Glutamatergic neuron (in vitro differentiated cells): ENCODE measurements at regions not wholly inside any gene's neighbourhood (a gene's known extent, or its start where the extent isn't known, plus 50 kb on each side); places are given as distances from the start of the nearest gene placed in this dataset.

Experiments
- DNase-seq: peaks from one replicate; pipeline ENCODE4 v3.0.0; 2022
- H3K27ac Mint-ChIP-seq: one replicate; pipeline ENCODE4 v1.8.0; 2020; ENCODE audit warnings: mild to moderate bottlenecking, mixed read lengths, inconsistent platforms; ENCODE audit not compliant: unreplicated experiment
- H3K27me3 Mint-ChIP-seq: one replicate; pipeline ENCODE4 v1.8.0; 2020; ENCODE audit warnings: mild to moderate bottlenecking, moderate library complexity, mixed read lengths, inconsistent platforms; ENCODE audit not compliant: unreplicated experiment
- H3K36me3 Mint-ChIP-seq: one replicate; pipeline ENCODE4 v1.8.0; 2020; ENCODE audit warnings: mild to moderate bottlenecking, mixed read lengths, inconsistent platforms; ENCODE audit not compliant: unreplicated experiment
- H3K4me1 Mint-ChIP-seq: one replicate; pipeline ENCODE4 v1.8.0; 2020; ENCODE audit warnings: mild to moderate bottlenecking, low read depth, mixed read lengths, inconsistent platforms; ENCODE audit not compliant: unreplicated experiment
- H3K4me3 Mint-ChIP-seq: one replicate; pipeline ENCODE4 v1.8.0; 2020; ENCODE audit warnings: mild to moderate bottlenecking, mixed read lengths, inconsistent platforms; ENCODE audit not compliant: unreplicated experiment
- H3K9me3 Mint-ChIP-seq: one replicate; pipeline ENCODE4 v1.8.0; 2020; ENCODE audit warnings: mild to moderate bottlenecking, moderate library complexity, mixed read lengths, inconsistent platforms; ENCODE audit not compliant: unreplicated experiment
- CTCF ChIP-seq: fragments of 200-600 bp; sonication (generic); IDR thresholded peaks from one replicate; pipeline ENCODE4 v1.5.0; 2021; ENCODE audit not compliant: partially characterized antibody, unreplicated experiment

DNA sequence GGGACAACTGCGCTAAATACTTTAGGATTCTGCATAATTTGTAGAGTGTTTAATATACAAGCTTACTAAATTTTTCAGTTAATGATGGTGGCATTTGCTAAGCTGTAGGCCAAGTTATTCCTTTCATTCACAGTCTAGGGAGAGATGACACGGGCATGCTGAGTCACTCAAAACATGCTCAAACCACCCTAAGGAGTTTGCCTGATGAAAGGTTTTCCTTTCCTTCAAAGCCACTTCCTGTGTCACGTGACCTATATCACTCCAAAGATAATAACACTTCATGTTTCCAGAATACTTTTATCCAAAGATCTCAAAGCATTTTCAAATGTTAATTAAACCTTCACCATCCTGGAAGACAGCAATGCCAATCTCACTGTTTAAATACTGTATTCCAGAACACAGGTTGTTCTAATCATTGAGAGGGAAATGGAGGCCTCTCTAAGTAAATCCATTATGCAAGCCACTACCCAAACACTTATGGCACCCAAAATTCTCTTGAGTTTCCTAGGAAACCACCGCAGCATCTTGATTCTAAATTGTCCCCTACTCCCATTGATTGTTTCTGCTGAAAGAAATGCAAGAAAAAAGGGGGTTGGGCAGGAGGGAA is 207.0 kb upstream of the CDKN3 start:
- no peak for TF ChIP-seq CTCF
- H3K9me3 Mint-ChIP-seq = peaks cover 1% of the 10 kb centered on the region
- H3K4me1 Mint-ChIP-seq = peaks cover 11% of the 10 kb centered on the region
- H3K4me3 Mint-ChIP-seq = no peak overlapping the region
- H3K36me3 Mint-ChIP-seq = no peaks in the 10 kb centered on the region
- DNase-seq = no peak
- no peak overlapping the region for H3K27ac Mint-ChIP-seq
- H3K27me3 Mint-ChIP-seq = no peaks in the 10 kb centered on the region

DNA sequence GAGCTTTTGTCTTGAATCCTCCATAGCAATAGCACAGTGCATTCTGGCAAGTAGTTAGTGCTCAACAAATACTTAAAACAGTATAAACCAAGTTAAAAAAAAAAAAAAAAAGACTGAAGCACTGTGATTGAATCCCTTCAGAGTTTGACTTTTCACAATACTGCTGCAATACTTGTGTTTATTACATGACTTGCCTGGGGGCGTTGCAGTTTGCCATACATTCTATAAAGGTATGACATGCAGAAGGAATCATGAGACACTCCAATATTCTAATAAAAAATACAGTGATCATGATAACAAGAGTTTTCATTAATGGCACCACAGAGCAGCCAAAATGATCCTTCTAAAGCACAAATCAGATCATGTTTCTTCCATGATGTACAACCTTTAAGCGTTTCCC is 205.0 kb upstream of the CDKN3 start:
- peaks cover 1% of the 10 kb centered on the region for H3K9me3 Mint-ChIP-seq
- no peaks in the 10 kb centered on the region for H3K27me3 Mint-ChIP-seq
- H3K27ac Mint-ChIP-seq = no peak overlapping the region
- no peak overlapping the region for H3K4me3 Mint-ChIP-seq
- DNase-seq = no peak
- peaks cover 9% of the 10 kb centered on the region for H3K4me1 Mint-ChIP-seq
- H3K36me3 Mint-ChIP-seq = no peaks in the 10 kb centered on the region
- no peak for TF ChIP-seq CTCF

DNA sequence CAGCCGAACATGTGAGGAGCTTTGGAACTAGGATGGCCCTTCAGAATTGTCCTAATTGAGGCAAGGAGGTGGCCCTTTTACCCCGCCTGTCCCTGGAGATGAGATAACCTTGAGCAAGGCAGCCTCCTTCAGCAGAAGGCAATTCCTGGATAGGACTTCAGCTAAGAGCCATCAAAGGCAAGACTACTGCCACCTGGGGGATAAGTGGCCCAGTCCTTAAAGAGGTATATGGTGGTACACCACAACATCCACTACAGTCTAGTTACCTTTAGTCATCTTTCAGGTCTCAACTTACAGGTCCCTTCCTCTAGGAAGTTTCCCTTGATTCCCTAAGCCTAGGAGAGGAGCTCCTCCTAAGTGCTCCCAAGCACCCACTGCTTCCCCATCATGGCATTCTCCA is 204.2 kb upstream of the CDKN3 start:
- peaks cover 1% of the 10 kb centered on the region for H3K9me3 Mint-ChIP-seq
- no peak for DNase-seq
- TF ChIP-seq CTCF = no peak
- no peaks in the 10 kb centered on the region for H3K36me3 Mint-ChIP-seq
- no peak overlapping the region for H3K4me3 Mint-ChIP-seq
- H3K27me3 Mint-ChIP-seq = no peaks in the 10 kb centered on the region
- H3K4me1 Mint-ChIP-seq = peaks cover 4% of the 10 kb centered on the region
- H3K27ac Mint-ChIP-seq = no peak overlapping the region

DNA sequence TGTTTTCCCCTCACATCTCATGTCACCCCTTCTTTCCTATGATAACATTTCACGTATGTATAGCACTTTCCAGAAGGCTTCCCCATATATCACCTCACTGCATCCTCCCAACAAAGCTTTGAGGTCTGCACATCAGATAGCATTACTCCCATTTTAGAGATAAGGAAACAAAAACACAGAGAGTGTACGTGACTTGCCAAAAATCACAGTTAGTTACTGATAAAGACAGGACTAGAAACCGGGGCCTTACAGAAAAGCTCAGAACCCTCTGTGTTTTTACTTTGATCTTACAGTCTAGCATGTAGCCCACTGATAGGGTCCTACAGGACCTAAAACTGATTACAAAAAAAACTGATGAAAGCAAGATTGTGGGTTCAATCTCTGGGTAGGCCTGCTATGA is 202.9 kb upstream of the CDKN3 start:
- no peak for TF ChIP-seq CTCF
- DNase-seq = no peak
- no peaks in the 10 kb centered on the region for H3K4me1 Mint-ChIP-seq
- H3K27ac Mint-ChIP-seq = no peak overlapping the region
- H3K27me3 Mint-ChIP-seq = no peaks in the 10 kb centered on the region
- no peaks in the 10 kb centered on the region for H3K9me3 Mint-ChIP-seq
- H3K4me3 Mint-ChIP-seq = no peak overlapping the region
- H3K36me3 Mint-ChIP-seq = no peaks in the 10 kb centered on the region

DNA sequence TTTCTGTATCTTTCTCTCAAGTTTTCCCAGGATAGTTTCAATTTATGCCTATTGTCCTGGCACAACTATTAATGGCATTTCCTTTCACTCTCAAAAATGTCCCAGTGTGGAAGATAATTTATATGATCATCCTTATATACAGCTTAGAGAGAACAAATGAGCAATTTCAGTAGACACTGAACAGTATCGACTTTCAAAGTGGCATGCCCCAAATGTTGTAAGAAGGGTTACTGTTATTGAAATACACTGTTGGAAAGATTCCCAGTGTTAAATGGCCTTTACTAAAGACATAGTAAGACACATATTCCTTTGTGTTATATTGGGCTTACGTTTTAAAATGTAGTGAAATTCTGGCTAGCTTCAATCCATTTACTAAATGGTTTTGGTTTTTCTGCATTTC is 202.3 kb upstream of the CDKN3 start:
- Mint-ChIP-seq H3K27me3 (no peaks in the 10 kb centered on the region), H3K9me3 (no peaks in the 10 kb centered on the region), H3K27ac (no peak overlapping the region), H3K4me3 (no peak overlapping the region), H3K36me3 (no peaks in the 10 kb centered on the region), H3K4me1 (no peaks in the 10 kb centered on the region)
- no peak for TF ChIP-seq CTCF
- DNase-seq = no peak
